OCI-LY7 (cell line): ENCODE measurements at regions not wholly inside any gene's neighbourhood (a gene's known extent, or its start where the extent isn't known, plus 50 kb on each side); places are given as distances from the start of the nearest gene placed in this dataset.

Experiments
- CTCF ChIP-seq: fragments of 200-600 bp; sonication (generic); conservative IDR thresholded peaks from 2 replicates; pipeline ENCODE4 v1.5.1; 2014; ENCODE audit warnings: mild to moderate bottlenecking, antibody characterized with exemption, low read length, moderate library complexity, mixed read lengths
- EZH2phosphoT487 ChIP-seq: fragments of 200-600 bp; sonication (generic); IDR thresholded peaks from 2 replicates; pipeline ENCODE4 v1.6.1; 2018; ENCODE audit warnings: low read depth, borderline replicate concordance, mild to moderate bottlenecking, mixed run types, antibody characterized with exemption, low read length, moderate library complexity, mixed read lengths

GRCh38 chr9:82105729-82106128, 117.2 kb downstream of the SPATA31D1 start:
- TF ChIP-seq CTCF = peak; percentile 59
- no peak for TF ChIP-seq EZH2phosphoT487
